SK-N-SH (cell line): ENCODE measurements at regions not wholly inside any gene's neighbourhood (a gene's known extent, or its start where the extent isn't known, plus 50 kb on each side); places are given as distances from the start of the nearest gene placed in this dataset.

Experiments used
- CTCF ChIA-PET: fragments of 300-600, 350-600 bp; formaldehyde crosslinking; extraction: SDS; loops from one replicate; lab custom pipeline; 2021; lab: Yijun Ruan, JAX
- POLR2A ChIA-PET: fragments of 350-600 bp; sonication (Branson Sonifier 250); formaldehyde crosslinking; extraction: SDS; loops from one replicate; lab custom pipeline; 2020; ENCODE audit warnings: antibody characterized with exemption, inconsistent platforms; lab: Yijun Ruan, JAX
- DNase-seq: peaks from one replicate; pipeline ENCODE4 v3.0.0; 2012
- H2AFZ ChIP-seq: fragments of 200-600 bp; sonication (generic); 2 replicates; pipeline ENCODE4 v1.8.1; 2016; ENCODE audit warnings: antibody characterized with exemption, mild to moderate bottlenecking, low read depth
- H3F3A ChIP-seq: fragments of 200-600 bp; sonication (generic); replicated peaks from 2 replicates; pipeline ENCODE3; 2016; ENCODE audit warnings: antibody characterized with exemption, mild to moderate bottlenecking; ENCODE audit not compliant: insufficient read depth
- H3K27ac ChIP-seq, 2 experiments: fragments of 200-500 bp in 1 of 2; fragments of 200-600 bp in 1 of 2; sonication (Bioruptor generic) in 1 of 2; sonication (generic), shearing (Covaris generic) in 1 of 2; 2 replicates each; pipeline versions ENCODE4 v1.5.1 to v1.6.1; 2014 to 2016; ENCODE audit warnings: low read depth in 2 of 2, inconsistent platforms in 1 of 2, low read length in 1 of 2, mild to moderate bottlenecking in 1 of 2, mixed read lengths in 1 of 2
- H3K27me3 ChIP-seq: fragments of 200-600 bp; sonication (generic), shearing (Covaris generic); 2 replicates; pipeline ENCODE4 v1.6.1; 2016; ENCODE audit warnings: mixed run types; ENCODE audit not compliant: insufficient read depth
- H3K36me3 ChIP-seq, 2 experiments: fragments of 200-500 bp in 1 of 2; fragments of 200-600 bp in 1 of 2; sonication (Bioruptor generic) in 1 of 2; sonication (generic) in 1 of 2; replicated peaks in 1 of 2; 2 replicates each; pipeline versions ENCODE3 to v1.5.1; 2014 to 2016; ENCODE audit warnings: low read length in 1 of 2, mild to moderate bottlenecking in 1 of 2; ENCODE audit not compliant: insufficient read depth in 2 of 2, control insufficient read depth in 1 of 2
- H3K4me1 ChIP-seq, 2 experiments: fragments of 200-500 bp in 1 of 2; fragments of 200-600 bp in 1 of 2; sonication (Bioruptor generic) in 1 of 2; sonication (generic), shearing (Covaris generic) in 1 of 2; 2 replicates each; pipeline versions ENCODE4 v1.5.1 to v1.6.1; 2014 to 2016; ENCODE audit warnings: low read depth in 1 of 2, low read length in 1 of 2, mixed run types in 1 of 2; ENCODE audit not compliant: insufficient read depth in 2 of 2, control insufficient read depth in 1 of 2
- H3K4me2 ChIP-seq: fragments of 200-600 bp; sonication (generic), shearing (Covaris generic); 2 replicates; pipeline ENCODE4 v1.6.1; 2017; ENCODE audit warnings: mixed run types
- H3K4me3 ChIP-seq, 2 experiments: fragments of 200-500 bp in 1 of 2; fragments of 200-600 bp in 1 of 2; sonication (Bioruptor generic) in 1 of 2; sonication (generic), shearing (Covaris generic) in 1 of 2; 2 replicates each; pipeline versions ENCODE4 v1.5.1 to v1.8.1; 2014 to 2016; ENCODE audit warnings: low read depth in 2 of 2, inconsistent platforms in 1 of 2, low read length in 1 of 2, mild to moderate bottlenecking in 1 of 2, mixed read lengths in 1 of 2, moderate library complexity in 1 of 2
- H3K79me2 ChIP-seq: fragments of 200-600 bp; sonication (generic); 2 replicates; pipeline ENCODE4 v1.8.1; 2017; ENCODE audit warnings: mild to moderate bottlenecking; ENCODE audit not compliant: insufficient read depth
- H3K9ac ChIP-seq: fragments of 200-600 bp; sonication (generic); 2 replicates; pipeline ENCODE4 v1.6.1; 2017; ENCODE audit warnings: mixed run types
- H3K9me2 ChIP-seq: fragments of 200-600 bp; sonication (generic); 2 replicates; pipeline ENCODE4 v1.6.1; 2017; ENCODE audit warnings: mixed run types
- H3K9me3 ChIP-seq: fragments of 200-600 bp; sonication (generic); 2 replicates; pipeline ENCODE4 v1.6.1; 2017; ENCODE audit warnings: mixed run types, mild to moderate bottlenecking, moderate library complexity
- H4K20me1 ChIP-seq: fragments of 200-600 bp; sonication (generic); 2 replicates; pipeline ENCODE4 v1.6.1; 2017; ENCODE audit warnings: mild to moderate bottlenecking, mixed run types; ENCODE audit not compliant: insufficient read depth
- CHD2 ChIP-seq: fragments of 150-350 bp; IDR thresholded peaks from 2 replicates; pipeline ENCODE4 v1.6.1; 2018; ENCODE audit warnings: low read length; ENCODE audit not compliant: partially characterized antibody
- EP300 ChIP-seq, 2 experiments: IDR thresholded peaks; 2 replicates each; pipeline versions ENCODE4 v1.4.0 to v1.6.1; 2012; ENCODE audit warnings: borderline replicate concordance in 1 of 2, low read depth in 1 of 2, low read length in 1 of 2
- EZH2phosphoT487 ChIP-seq: fragments of 200-600 bp; sonication (generic); IDR thresholded peaks from 2 replicates; pipeline ENCODE4 v1.6.1; 2017; ENCODE audit warnings: low read depth, mixed run types, mild to moderate bottlenecking, antibody characterized with exemption, moderate library complexity, borderline replicate concordance
- FOXM1 ChIP-seq: IDR thresholded peaks from 2 replicates; pipeline ENCODE4 v1.4.0; 2012; ENCODE audit warnings: low read depth, mild to moderate bottlenecking
- GABPA ChIP-seq: IDR thresholded peaks from 2 replicates; pipeline ENCODE4 v1.4.0; 2012; ENCODE audit warnings: low read depth, mild to moderate bottlenecking
- JUND ChIP-seq: IDR thresholded peaks from 2 replicates; pipeline ENCODE4 v1.4.0; 2012
- MEF2A ChIP-seq: IDR thresholded peaks from 2 replicates; pipeline ENCODE4 v1.4.0; 2012; ENCODE audit warnings: low read depth, borderline replicate concordance
- NFIC ChIP-seq: IDR thresholded peaks from 2 replicates; pipeline ENCODE4 v1.4.0; 2012; ENCODE audit warnings: borderline replicate concordance
- POLR2AphosphoS5 ChIP-seq: IDR thresholded peaks from 2 replicates; pipeline ENCODE4 v1.6.1; 2012; ENCODE audit warnings: low read depth, low read length
- RAD21 ChIP-seq: IDR thresholded peaks from 2 replicates; pipeline ENCODE4 v1.6.1; 2012; ENCODE audit warnings: mild to moderate bottlenecking, low read length
- RCOR1 ChIP-seq: fragments of 150-350 bp; IDR thresholded peaks from 2 replicates; pipeline ENCODE4 v1.6.1; 2017; ENCODE audit warnings: antibody characterized with exemption, low read length
- RXRA ChIP-seq: IDR thresholded peaks from 2 replicates; pipeline ENCODE4 v1.4.0; 2012; ENCODE audit warnings: low read depth, mild to moderate bottlenecking, borderline replicate concordance
- SMC3 ChIP-seq: IDR thresholded peaks from 2 replicates; pipeline ENCODE4 v1.6.1; 2012; ENCODE audit warnings: low read depth, low read length, improper control_type of control experiment
- TAF1 ChIP-seq: IDR thresholded peaks from 2 replicates; pipeline ENCODE4 v1.6.1; 2012; ENCODE audit warnings: low read depth, mild to moderate bottlenecking, low read length, moderate library complexity, borderline replicate concordance
- TCF12 ChIP-seq: IDR thresholded peaks from 2 replicates; pipeline ENCODE4 v1.4.0; 2012
- YY1 ChIP-seq: IDR thresholded peaks from 2 replicates; pipeline ENCODE4 v1.4.0; 2012; ENCODE audit warnings: low read depth, mild to moderate bottlenecking
- WGBS: methylation state at CpG from one replicate; pipeline ENCODE4 v1.1.6; 2017; ENCODE audit warnings: low lambda C conversion rate; 5-methylcytosine and 5-hydroxymethylcytosine counted together
- TF ChIP-seq, protein P1 (sequence below): fragments of 150-350 bp; IDR thresholded peaks from 2 replicates; pipeline ENCODE4 v1.6.1; 2017; ENCODE audit warnings: antibody characterized with exemption, low read length, low read depth, borderline replicate concordance
- TF ChIP-seq, protein P2 (sequence below): IDR thresholded peaks from 2 replicates; pipeline ENCODE4; 2012
- TF ChIP-seq, protein P3 (sequence below): IDR thresholded peaks from 2 replicates; pipeline ENCODE4 v1.4.0; 2012; ENCODE audit warnings: low read depth
- TF ChIP-seq, protein P4 (sequence below): IDR thresholded peaks from 2 replicates; pipeline ENCODE4 v1.4.0; 2012; ENCODE audit warnings: low read depth, borderline replicate concordance
- TF ChIP-seq, protein P5 (sequence below): fragments of 200-600 bp; sonication (generic); IDR thresholded peaks from 2 replicates; pipeline ENCODE4 v1.6.1; 2017; ENCODE audit warnings: antibody characterized with exemption, mild to moderate bottlenecking, moderate library complexity

DNA sequence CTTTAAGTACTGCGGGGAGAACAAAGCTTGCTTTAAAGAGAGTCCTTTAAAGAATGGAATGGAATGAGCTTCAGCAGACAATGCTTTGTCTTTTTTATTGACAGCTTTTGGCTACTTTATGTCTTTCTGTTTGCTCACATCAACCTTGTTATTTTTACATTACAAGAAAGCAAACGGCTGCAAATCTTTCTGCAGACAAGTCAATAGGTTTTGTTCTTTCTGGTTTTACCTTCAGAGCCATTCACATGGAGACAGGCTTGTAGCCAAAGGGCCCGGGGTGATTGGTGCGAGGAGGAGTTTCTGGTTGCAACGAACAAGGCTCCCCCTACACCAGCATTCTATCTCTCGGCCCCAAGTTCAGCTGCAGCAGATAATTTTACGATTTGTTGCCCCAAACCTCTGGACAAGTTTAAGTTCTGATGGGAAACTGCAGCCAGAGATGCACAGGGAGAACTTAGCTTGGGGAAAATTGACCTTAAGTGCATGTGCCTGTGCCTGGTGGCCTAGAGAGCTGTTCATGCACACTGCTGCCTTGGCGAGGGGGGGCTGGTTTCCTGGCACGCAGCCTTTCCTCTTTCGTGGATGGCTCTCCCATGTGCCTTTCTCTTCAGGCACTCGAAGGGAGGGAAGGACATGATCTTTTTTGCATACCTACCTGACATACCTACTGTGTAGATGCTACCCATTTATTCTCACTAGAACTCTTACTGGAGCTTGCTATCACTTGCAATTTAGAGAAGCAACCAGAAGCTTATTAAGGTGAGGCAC, 543.2 kb downstream of the DCDC2C start:
- no peaks in the 10 kb centered on the region for H3K79me2 ChIP-seq
- no peak overlapping the region for H2AFZ ChIP-seq
- 7% methylated on average over 11 of the region's 11 CpGs for WGBS
- H3K4me2 ChIP-seq = no peak overlapping the region
- H3K9me3 ChIP-seq = peaks cover 14% of the 10 kb centered on the region; the same call in 1 of the 2 replicates
- TF ChIP-seq, protein P1, sequence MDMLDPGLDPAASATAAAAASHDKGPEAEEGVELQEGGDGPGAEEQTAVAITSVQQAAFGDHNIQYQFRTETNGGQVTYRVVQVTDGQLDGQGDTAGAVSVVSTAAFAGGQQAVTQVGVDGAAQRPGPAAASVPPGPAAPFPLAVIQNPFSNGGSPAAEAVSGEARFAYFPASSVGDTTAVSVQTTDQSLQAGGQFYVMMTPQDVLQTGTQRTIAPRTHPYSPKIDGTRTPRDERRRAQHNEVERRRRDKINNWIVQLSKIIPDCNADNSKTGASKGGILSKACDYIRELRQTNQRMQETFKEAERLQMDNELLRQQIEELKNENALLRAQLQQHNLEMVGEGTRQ = no peak
- TF ChIP-seq RCOR1 (no peak), EZH2phosphoT487 (no peak), CHD2 (no peak), TAF1 (no peak), MEF2A (no peak), YY1 (no peak), JUND (no peak), EP300 (IDR thresholded peaks at IDR 0.05; ENCODE audit: borderline replicate concordance in 1 of 2, low read depth in 1 of 2, low read length in 1 of 2) (no peak)
- TF ChIP-seq, protein P2, sequence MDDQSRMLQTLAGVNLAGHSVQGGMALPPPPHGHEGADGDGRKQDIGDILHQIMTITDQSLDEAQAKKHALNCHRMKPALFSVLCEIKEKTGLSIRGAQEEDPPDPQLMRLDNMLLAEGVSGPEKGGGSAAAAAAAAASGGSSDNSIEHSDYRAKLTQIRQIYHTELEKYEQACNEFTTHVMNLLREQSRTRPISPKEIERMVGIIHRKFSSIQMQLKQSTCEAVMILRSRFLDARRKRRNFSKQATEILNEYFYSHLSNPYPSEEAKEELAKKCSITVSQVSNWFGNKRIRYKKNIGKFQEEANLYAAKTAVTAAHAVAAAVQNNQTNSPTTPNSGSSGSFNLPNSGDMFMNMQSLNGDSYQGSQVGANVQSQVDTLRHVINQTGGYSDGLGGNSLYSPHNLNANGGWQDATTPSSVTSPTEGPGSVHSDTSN = no peak
- TF ChIP-seq, protein P3, sequence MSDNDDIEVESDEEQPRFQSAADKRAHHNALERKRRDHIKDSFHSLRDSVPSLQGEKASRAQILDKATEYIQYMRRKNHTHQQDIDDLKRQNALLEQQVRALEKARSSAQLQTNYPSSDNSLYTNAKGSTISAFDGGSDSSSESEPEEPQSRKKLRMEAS = no peak
- POLR2A ChIA-PET = no interaction called here
- H3K4me1 ChIP-seq = no peaks in the 10 kb centered on the region
- no peaks in the 10 kb centered on the region for H3F3A ChIP-seq
- no peaks in the 10 kb centered on the region for H3K36me3 ChIP-seq
- no peak for DNase-seq
- H3K27me3 ChIP-seq = no peaks in the 10 kb centered on the region
- H3K27ac ChIP-seq = no peak overlapping the region
- H3K9ac ChIP-seq = no peak overlapping the region
- no peaks in the 10 kb centered on the region for H4K20me1 ChIP-seq
- no peak overlapping the region for H3K4me3 ChIP-seq
- no peaks in the 10 kb centered on the region for H3K9me2 ChIP-seq
- CTCF ChIA-PET = interaction anchor here (0.6 to 1.7 kb wide), 2 partner anchors 8 to 27 kb away, joined by 3 read pairs; no protein-coding TSS in a partner anchor

DNA sequence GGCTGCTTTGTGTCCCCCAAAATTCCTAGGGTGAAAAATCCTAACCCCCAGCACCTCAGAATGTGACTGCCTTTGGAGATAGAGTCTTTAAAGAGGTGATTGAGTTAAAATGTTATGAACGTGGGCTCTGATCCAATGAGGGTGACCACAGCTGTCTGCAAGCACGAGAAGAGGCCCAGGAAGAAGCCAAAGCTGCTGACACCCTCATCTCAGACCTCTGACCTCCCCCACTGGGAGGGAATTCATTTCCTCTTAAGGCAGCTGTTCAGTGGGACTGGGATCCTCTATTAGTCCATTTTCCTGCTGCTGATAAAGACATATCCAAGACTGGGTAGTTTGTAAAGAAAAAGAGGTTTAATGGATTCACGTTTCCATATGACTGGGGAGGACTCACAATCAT, 544.4 kb downstream of the DCDC2C start:
- DNase-seq = no peak
- no peak overlapping the region for H3K27ac ChIP-seq
- H3K4me2 ChIP-seq = no peak overlapping the region
- no peak overlapping the region for H2AFZ ChIP-seq
- no peaks in the 10 kb centered on the region for H3K27me3 ChIP-seq
- 1% methylated on average over 3 of the region's 3 CpGs for WGBS
- CTCF ChIA-PET = interaction anchor here (0.9 kb wide), 1 partner anchor 54 kb away, joined by 3 read pairs; no protein-coding TSS in a partner anchor
- POLR2A ChIA-PET = no interaction called here
- no peaks in the 10 kb centered on the region for H3K4me1 ChIP-seq
- no peak overlapping the region for H3K4me3 ChIP-seq
- no peak overlapping the region for H3K9ac ChIP-seq
- no peaks in the 10 kb centered on the region for H3K36me3 ChIP-seq
- peaks cover 7% of the 10 kb centered on the region; the same call in 1 of the 2 replicates for H3K9me3 ChIP-seq
- no peaks in the 10 kb centered on the region for H3K79me2 ChIP-seq
- no peaks in the 10 kb centered on the region for H3F3A ChIP-seq
- no peaks in the 10 kb centered on the region for H3K9me2 ChIP-seq
- no peaks in the 10 kb centered on the region for H4K20me1 ChIP-seq
- no peak for TF ChIP-seq TCF12
- TF ChIP-seq GABPA = no peak
- TF ChIP-seq, protein P1 = no peak
- no peak for TF ChIP-seq POLR2AphosphoS5
- TF ChIP-seq FOXM1 = no peak
- TF ChIP-seq RXRA = no peak
- TF ChIP-seq, protein P4, sequence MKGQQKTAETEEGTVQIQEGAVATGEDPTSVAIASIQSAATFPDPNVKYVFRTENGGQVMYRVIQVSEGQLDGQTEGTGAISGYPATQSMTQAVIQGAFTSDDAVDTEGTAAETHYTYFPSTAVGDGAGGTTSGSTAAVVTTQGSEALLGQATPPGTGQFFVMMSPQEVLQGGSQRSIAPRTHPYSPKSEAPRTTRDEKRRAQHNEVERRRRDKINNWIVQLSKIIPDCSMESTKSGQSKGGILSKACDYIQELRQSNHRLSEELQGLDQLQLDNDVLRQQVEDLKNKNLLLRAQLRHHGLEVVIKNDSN = no peak
- no peak for TF ChIP-seq RAD21
- TF ChIP-seq, protein P5, sequence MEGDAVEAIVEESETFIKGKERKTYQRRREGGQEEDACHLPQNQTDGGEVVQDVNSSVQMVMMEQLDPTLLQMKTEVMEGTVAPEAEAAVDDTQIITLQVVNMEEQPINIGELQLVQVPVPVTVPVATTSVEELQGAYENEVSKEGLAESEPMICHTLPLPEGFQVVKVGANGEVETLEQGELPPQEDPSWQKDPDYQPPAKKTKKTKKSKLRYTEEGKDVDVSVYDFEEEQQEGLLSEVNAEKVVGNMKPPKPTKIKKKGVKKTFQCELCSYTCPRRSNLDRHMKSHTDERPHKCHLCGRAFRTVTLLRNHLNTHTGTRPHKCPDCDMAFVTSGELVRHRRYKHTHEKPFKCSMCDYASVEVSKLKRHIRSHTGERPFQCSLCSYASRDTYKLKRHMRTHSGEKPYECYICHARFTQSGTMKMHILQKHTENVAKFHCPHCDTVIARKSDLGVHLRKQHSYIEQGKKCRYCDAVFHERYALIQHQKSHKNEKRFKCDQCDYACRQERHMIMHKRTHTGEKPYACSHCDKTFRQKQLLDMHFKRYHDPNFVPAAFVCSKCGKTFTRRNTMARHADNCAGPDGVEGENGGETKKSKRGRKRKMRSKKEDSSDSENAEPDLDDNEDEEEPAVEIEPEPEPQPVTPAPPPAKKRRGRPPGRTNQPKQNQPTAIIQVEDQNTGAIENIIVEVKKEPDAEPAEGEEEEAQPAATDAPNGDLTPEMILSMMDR = no peak
- TF ChIP-seq SMC3 = no peak
- no peak for TF ChIP-seq NFIC
